HepG2 (cell line): ENCODE measurements at regions not wholly inside any gene's neighbourhood (a gene's known extent, or its start where the extent isn't known, plus 50 kb on each side); places are given as distances from the start of the nearest gene placed in this dataset.

Experiments used
- ATAC-seq: fragments of 200-7000 bp; cut with Tn5 transposase; 3 replicates; pipeline ENCODE4 v1.9.1; 2020; ENCODE audit warnings: mild to moderate bottlenecking, moderate library complexity
- BruUV-seq: library from RNA; stranded (reverse); fragments of 400-500 nt; replicated peaks from 2 replicates; lab custom pipeline; 2021; lab: Mats Ljungman, UMichigan
- CTCF ChIA-PET: fragments of 300-600 bp; formaldehyde crosslinking; extraction: SDS; loops from one replicate; lab custom pipeline; 2021; ENCODE audit warnings: low total read pairs, inconsistent platforms, low intra/inter-chr PET ratio; lab: Yijun Ruan, JAX
- POLR2A ChIA-PET: fragments of 350-600 bp; sonication (Branson Sonifier 250); formaldehyde crosslinking; loops from one replicate; lab custom pipeline; 2020; ENCODE audit warnings: antibody characterized with exemption, inconsistent platforms; lab: Yijun Ruan, JAX
- DNase-seq: peaks from one replicate; pipeline ENCODE4 v3.0.0-alpha.2; 2015; ENCODE audit warnings: low spot score
- FAIRE-seq: peaks from 3 replicates; lab custom pipeline; 2011; peaks lifted over from hg19 to GRCh38; lab: Jason Lieb, UNC
- H2AFZ ChIP-seq: one replicate; pipeline ENCODE4 v1.6.1; 2011; ENCODE audit warnings: low read length, inconsistent platforms
- H3K27ac ChIP-seq: fragments of 300-600 bp; 3 replicates; pipeline ENCODE4 v1.8.0; 2011; ENCODE audit warnings: mixed run types, mild to moderate bottlenecking, mixed read lengths, low read length, inconsistent platforms; ENCODE audit not compliant: insufficient read depth; ENCODE audit errors: extremely low read length
- H3K27me3 ChIP-seq, 2 experiments: fragments of 200-600 bp in 1 of 2; 2 replicates in 1 of 2; 3 replicates in 1 of 2; pipeline versions ENCODE4 v1.6.0 to v1.8.0; 2011; ENCODE audit warnings: low read length in 2 of 2, mild to moderate bottlenecking in 2 of 2, moderate library complexity in 2 of 2, inconsistent platforms in 1 of 2; ENCODE audit not compliant: insufficient read depth in 2 of 2, control insufficient read depth in 1 of 2
- H3K36me3 ChIP-seq, 2 experiments: fragments of 200-600 bp in 1 of 2; replicated peaks in 1 of 2; 2 replicates in 1 of 2; 3 replicates in 1 of 2; pipeline versions ENCODE4 v1.5.1 to v1.8.0; 2011; ENCODE audit warnings: low read length in 2 of 2, inconsistent platforms in 1 of 2; ENCODE audit not compliant: insufficient read depth in 2 of 2, control insufficient read depth in 1 of 2
- H3K4me1 ChIP-seq: 2 replicates; pipeline ENCODE4 v1.5.1; 2012; ENCODE audit warnings: low read length, inconsistent platforms; ENCODE audit not compliant: insufficient read depth
- H3K4me2 ChIP-seq: 2 replicates; pipeline ENCODE4 v1.6.0; 2011; ENCODE audit warnings: low read depth, low read length, inconsistent platforms
- H3K4me3 ChIP-seq, 3 experiments: fragments of 200-600 bp in 1 of 3; sonication (generic), shearing (Covaris generic) in 1 of 3; replicated peaks in 1 of 3; 2 replicates each; pipeline ENCODE4 v1.5.1; 2011 to 2016; ENCODE audit warnings: low read length in 3 of 3, inconsistent platforms in 2 of 3, low read depth in 2 of 3, mild to moderate bottlenecking in 2 of 3, control low read depth in 1 of 3, mixed read lengths in 1 of 3; ENCODE audit not compliant: insufficient read depth in 1 of 3
- H3K79me2 ChIP-seq: one replicate; pipeline ENCODE4 v1.6.1; 2011; ENCODE audit warnings: low read length, inconsistent platforms; ENCODE audit not compliant: insufficient read depth
- H3K9ac ChIP-seq: 2 replicates; pipeline ENCODE4 v1.6.0; 2011; ENCODE audit warnings: mild to moderate bottlenecking, low read depth, low read length, inconsistent platforms; ENCODE audit not compliant: insufficient read depth
- H3K9me3 ChIP-seq: 2 replicates; pipeline ENCODE4 v1.5.1; 2012; ENCODE audit warnings: mild to moderate bottlenecking, low read length
- H4K20me1 ChIP-seq: 2 replicates; pipeline ENCODE4 v1.6.0; 2011; ENCODE audit warnings: inconsistent platforms, mild to moderate bottlenecking, low read length, moderate library complexity; ENCODE audit not compliant: insufficient read depth
- ARNT ChIP-seq: fragments of 450-650 bp; IDR thresholded peaks from 2 replicates; pipeline ENCODE4 v1.6.1; 2017
- ARNTL ChIP-seq: sonication (generic); formaldehyde crosslinking; IDR thresholded peaks from 2 replicates; pipeline ENCODE4 v1.4.0; 2020; ENCODE audit warnings: mild to moderate bottlenecking, missing genetic modification reagents
- CREB1 ChIP-seq, 2 experiments: fragments of 450-650 bp in 1 of 2; IDR thresholded peaks; 2 replicates each; pipeline ENCODE4 v1.6.1; 2016 to 2017; ENCODE audit warnings: control low read depth in 1 of 2, mild to moderate bottlenecking in 1 of 2, missing compliant biosample characterization in 1 of 2, missing genetic modification characterization in 1 of 2
- FIP1L1 ChIP-seq: fragments of 200-400 bp; formaldehyde crosslinking; IDR thresholded peaks from 2 replicates; pipeline ENCODE4 v1.6.1; 2018; ENCODE audit warnings: low read depth, mild to moderate bottlenecking, low read length, moderate library complexity, borderline replicate concordance; ENCODE audit not compliant: insufficient read depth
- GLI4 ChIP-seq: sonication (generic); formaldehyde crosslinking; IDR thresholded peaks from 2 replicates; pipeline ENCODE4 v1.5.1; 2020; ENCODE audit warnings: missing genetic modification reagents, mild to moderate bottlenecking, moderate library complexity, borderline replicate concordance
- PCBP1 ChIP-seq: fragments of 200-400 bp; formaldehyde crosslinking; IDR thresholded peaks from 2 replicates; pipeline ENCODE4 v1.6.1; 2017; ENCODE audit warnings: mild to moderate bottlenecking, low read depth, low read length, borderline replicate concordance
- SETDB1 ChIP-seq: sonication (generic); formaldehyde crosslinking; IDR thresholded peaks from 2 replicates; pipeline ENCODE4 v1.5.1; 2020; ENCODE audit warnings: missing genetic modification reagents, mild to moderate bottlenecking, borderline replicate concordance
- TBL1XR1 ChIP-seq: fragments of 150-350 bp; IDR thresholded peaks from 2 replicates; pipeline ENCODE4 v1.6.1; 2014; ENCODE audit warnings: borderline replicate concordance, low read length; ENCODE audit not compliant: partially characterized antibody
- ZEB1 ChIP-seq: IDR thresholded peaks from 2 replicates; pipeline ENCODE4 v1.6.1; 2012; ENCODE audit warnings: mild to moderate bottlenecking, low read depth, inconsistent platforms; ENCODE audit not compliant: insufficient replicate concordance
- ZNF510 ChIP-seq: sonication (generic); formaldehyde crosslinking; IDR thresholded peaks from 2 replicates; pipeline ENCODE4 v1.4.0; 2020; ENCODE audit warnings: low read depth, mild to moderate bottlenecking, missing genetic modification reagents
- ZNF549 ChIP-seq: sonication (generic); formaldehyde crosslinking; IDR thresholded peaks from 2 replicates; pipeline ENCODE4 v1.5.0; 2020; ENCODE audit warnings: missing genetic modification reagents
- WGBS: methylation state at CpG from one replicate; pipeline ENCODE4 v1.1.6; 2017; ENCODE audit warnings: low lambda C conversion rate; 5-methylcytosine and 5-hydroxymethylcytosine counted together
- in situ Hi-C: cut with HindIII; loops from 2 replicates; pipeline ENCODE4 v1.10.0; 2017; ENCODE audit warnings: low pct_unique_long_range_greater_than_20kb; ENCODE audit not compliant: extremely low pct_ligation_motif_present
- intact Hi-C: fragments of 100-400 bp; cut with micrococcal nuclease; formaldehyde crosslinking; loops from one replicate; pipeline ENCODE4 v1.10.0; 2022; ENCODE audit not compliant: unreplicated experiment
- TF ChIP-seq, protein P1 (sequence below): sonication (generic); formaldehyde crosslinking; IDR thresholded peaks from 2 replicates; pipeline ENCODE4 v1.5.0; 2020; ENCODE audit warnings: missing genetic modification reagents

DNA sequence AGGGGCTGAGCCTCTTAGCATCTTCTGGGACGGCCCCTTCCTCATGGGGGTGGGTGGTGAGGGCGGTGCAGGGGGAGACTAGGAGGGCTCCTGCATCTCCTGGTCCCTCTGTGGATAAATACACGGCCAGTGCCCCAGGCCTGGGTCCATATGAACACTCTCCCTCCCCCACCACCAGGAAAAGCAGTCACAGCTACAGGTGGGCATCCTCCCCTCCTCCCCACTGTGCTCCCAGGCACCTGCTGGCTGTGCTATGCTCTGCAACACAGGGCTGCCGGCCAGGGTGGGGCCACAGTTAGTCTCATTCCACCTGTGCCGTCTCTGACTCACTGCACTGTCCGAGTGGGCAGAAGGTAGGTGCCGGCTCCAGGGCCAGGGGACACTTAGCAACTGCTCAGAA, 87.3 kb upstream of the INSIG1 start:
- ATAC-seq (no peak; the same call in 2 of the 3 replicates), FAIRE-seq (no peak), DNase-seq (no peak)
- intact Hi-C loops = no loop called here
- Histone ChIP-seq H3K4me2 (no peak overlapping the region), H2AFZ (no peak overlapping the region), H3K27ac (no peak overlapping the region), H3K4me1 (no peaks in the 10 kb centered on the region), H3K36me3 (no peaks in the 10 kb centered on the region), H3K9ac (no peak overlapping the region), H3K27me3 (peaks cover 1 to 40% of the 10 kb centered on the region in 2 experiments; a peak in 4 of 5 replicates), H4K20me1 (no peaks in the 10 kb centered on the region), H3K9me3 (no peaks in the 10 kb centered on the region), H3K4me3 (no peak overlapping the region), H3K79me2 (no peaks in the 10 kb centered on the region)
- POLR2A ChIA-PET = no interaction called here
- 10% methylated on average over 4 of the region's 7 CpGs for WGBS
- in situ Hi-C loops = no loop called here
- no TSS peak for BruUV-seq
- no peak for TF ChIP-seq TBL1XR1
- CTCF ChIA-PET = no interaction called here

DNA sequence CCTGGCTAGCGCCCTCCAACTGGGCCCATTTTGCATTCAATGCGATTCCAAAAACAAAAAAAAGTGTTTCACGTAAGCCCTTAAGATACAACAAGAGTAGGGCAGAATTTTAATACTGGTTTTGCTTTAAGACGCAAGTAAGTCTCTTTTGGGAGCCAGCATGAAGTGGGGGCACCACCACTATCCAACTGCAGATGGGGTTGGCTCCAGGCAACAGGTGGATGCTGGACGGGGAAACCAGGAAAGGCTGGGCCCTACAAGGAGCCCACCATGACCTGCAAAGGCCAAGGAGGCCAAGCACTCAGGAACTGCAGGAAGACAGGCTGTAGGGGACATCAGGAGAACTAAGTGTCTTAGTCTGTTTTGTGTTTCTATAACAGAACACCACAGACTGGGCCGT, 86.5 kb upstream of the INSIG1 start:
- H3K27ac ChIP-seq = no peak overlapping the region
- no peaks in the 10 kb centered on the region for H3K79me2 ChIP-seq
- POLR2A ChIA-PET = no interaction called here
- DNase-seq (no peak), FAIRE-seq (no peak), ATAC-seq (no peak)
- in situ Hi-C loops = no loop called here
- CTCF ChIA-PET = no interaction called here
- H3K4me2 ChIP-seq = no peak overlapping the region
- intact Hi-C loops = no loop called here
- BruUV-seq = no TSS peak
- no peaks in the 10 kb centered on the region for H3K9me3 ChIP-seq
- WGBS = 14% methylated on average over 6 of the region's 6 CpGs
- H3K9ac ChIP-seq = no peak overlapping the region
- H2AFZ ChIP-seq = no peak overlapping the region
- H3K4me1 ChIP-seq = no peaks in the 10 kb centered on the region
- no peaks in the 10 kb centered on the region; the same call in 1 of the 2 replicates for H4K20me1 ChIP-seq
- TF ChIP-seq ZEB1 (no peak), SETDB1 (CRISPR knock-in tag) (no peak), CREB1 (IDR thresholded peaks at IDR 0.05) (no peak), CREB1 (CRISPR knock-in tag; IDR thresholded peaks at IDR 0.05) (no peak), ARNT (no peak), ZNF549 (CRISPR knock-in tag) (no peak), FIP1L1 (no peak), ZNF510 (CRISPR knock-in tag) (no peak), PCBP1 (no peak), GLI4 (no peak), ARNTL (CRISPR knock-in tag) (no peak)
- TF ChIP-seq, protein P1, sequence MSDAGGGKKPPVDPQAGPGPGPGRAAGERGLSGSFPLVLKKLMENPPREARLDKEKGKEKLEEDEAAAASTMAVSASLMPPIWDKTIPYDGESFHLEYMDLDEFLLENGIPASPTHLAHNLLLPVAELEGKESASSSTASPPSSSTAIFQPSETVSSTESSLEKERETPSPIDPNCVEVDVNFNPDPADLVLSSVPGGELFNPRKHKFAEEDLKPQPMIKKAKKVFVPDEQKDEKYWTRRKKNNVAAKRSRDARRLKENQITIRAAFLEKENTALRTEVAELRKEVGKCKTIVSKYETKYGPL = no peak
- H3K36me3 ChIP-seq = no peaks in the 10 kb centered on the region
- peaks cover 1 to 46% of the 10 kb centered on the region in 2 experiments; a peak in 4 of 5 replicates for H3K27me3 ChIP-seq
- no peak overlapping the region for H3K4me3 ChIP-seq
